NB4 (cell line): ENCODE measurements at regions not wholly inside any gene's neighbourhood (a gene's known extent, or its start where the extent isn't known, plus 50 kb on each side); places are given as distances from the start of the nearest gene placed in this dataset.

ENCODE experiments used
- DNase-seq: peaks from one replicate; pipeline ENCODE4 v3.0.0; 2010; ENCODE audit warnings: low read depth
- H3K4me3 ChIP-seq: one replicate; pipeline ENCODE4 v1.5.1; 2011; ENCODE audit warnings: mild to moderate bottlenecking, low read depth, low read length, moderate library complexity
- CTCF ChIP-seq: IDR thresholded peaks from one replicate; pipeline ENCODE4 v1.5.1; 2012; ENCODE audit warnings: low read depth, low read length
- MYC ChIP-seq: IDR thresholded peaks from 2 replicates; pipeline ENCODE4 v1.6.1; 2011; ENCODE audit warnings: low read depth, low read length
- POLR2A ChIP-seq: IDR thresholded peaks from 2 replicates; pipeline ENCODE4 v1.6.1; 2011; ENCODE audit warnings: mild to moderate bottlenecking; ENCODE audit not compliant: insufficient read length; ENCODE audit errors: extremely low read depth
- TF ChIP-seq, protein P1 (sequence below): IDR thresholded peaks from 2 replicates; pipeline ENCODE4 v1.6.1; 2011; ENCODE audit warnings: low read depth, low read length

DNA sequence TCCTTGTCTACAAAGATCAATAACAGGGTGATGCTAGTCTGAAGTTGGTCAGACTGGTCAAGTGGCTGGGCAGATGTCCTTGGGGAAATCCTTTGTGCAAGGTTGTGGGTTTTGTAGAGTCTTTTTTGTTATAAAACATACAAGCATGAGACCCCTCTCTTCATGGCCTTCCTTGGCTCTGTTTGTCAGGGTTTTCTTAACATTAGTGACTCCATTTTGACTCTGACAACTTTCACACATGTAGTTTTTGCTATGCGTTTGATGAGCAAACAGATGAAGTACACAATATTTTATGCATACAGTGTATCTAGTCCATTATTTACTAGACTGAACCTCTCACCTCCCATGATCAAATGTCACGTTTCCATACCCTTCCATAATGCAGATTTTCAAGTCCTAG, 151.2 kb upstream of the KLF7 start:
- TF ChIP-seq POLR2A, result no peak
- no peak for TF ChIP-seq MYC
- TF ChIP-seq, protein P1, sequence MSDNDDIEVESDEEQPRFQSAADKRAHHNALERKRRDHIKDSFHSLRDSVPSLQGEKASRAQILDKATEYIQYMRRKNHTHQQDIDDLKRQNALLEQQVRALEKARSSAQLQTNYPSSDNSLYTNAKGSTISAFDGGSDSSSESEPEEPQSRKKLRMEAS, result no peak
- TF ChIP-seq CTCF, result no peak
- DNase-seq, result no peak
- H3K4me3 ChIP-seq, result no peak overlapping the region

DNA sequence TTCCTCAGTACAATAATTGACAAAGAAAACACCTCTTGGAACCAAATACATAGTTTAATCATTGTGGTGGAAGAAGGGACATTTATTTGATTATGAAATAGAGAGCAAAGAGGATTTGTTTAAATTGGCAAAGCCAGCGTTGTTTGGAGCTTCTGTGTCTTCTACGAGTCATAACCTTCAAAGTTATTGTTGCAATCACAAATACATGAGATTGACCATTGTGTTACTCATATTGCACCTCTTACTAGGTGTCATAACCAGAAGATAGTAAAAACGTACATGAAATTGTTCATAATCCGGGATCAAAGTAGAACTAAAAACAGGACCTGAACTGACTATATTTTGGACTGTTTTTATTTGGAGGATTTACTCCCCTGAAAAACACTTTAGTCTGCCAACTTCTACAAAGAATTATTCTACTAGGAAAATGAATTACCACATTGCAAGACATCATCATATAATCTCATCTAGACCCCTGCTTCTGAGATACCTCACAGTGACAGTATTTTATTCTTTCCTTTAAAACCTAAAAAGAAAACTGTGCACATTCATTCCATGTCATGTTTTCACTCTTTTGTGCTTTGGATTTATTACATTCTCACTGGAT, 151.7 kb upstream of the KLF7 start:
- no peak for TF ChIP-seq MYC
- no peak for TF ChIP-seq POLR2A
- TF ChIP-seq, protein P1, result no peak
- no peak for TF ChIP-seq CTCF
- no peak for DNase-seq
- no peak overlapping the region for H3K4me3 ChIP-seq

DNA sequence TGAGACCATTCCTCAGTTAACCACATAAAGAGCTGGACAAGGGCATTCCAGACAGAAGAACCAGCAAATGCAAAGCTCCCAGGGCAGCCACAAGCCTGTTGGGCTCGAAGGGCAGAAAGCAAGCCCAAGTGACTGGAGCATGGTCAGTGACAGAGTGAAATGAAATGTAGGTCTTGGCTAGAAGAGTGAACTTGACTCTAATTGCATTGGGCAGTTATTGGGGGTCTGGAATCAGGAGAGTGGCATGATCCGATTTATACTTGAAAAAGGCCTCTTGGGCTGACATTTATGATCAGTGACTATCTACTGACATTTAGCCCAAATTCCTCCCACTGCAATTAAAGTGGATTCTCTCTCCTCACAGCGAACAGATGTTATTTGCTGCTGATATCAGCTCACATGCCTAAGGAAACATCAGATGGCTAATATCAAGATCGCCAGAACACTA, 152.5 kb upstream of the KLF7 start:
- H3K4me3 ChIP-seq, result no peak overlapping the region
- no peak for TF ChIP-seq CTCF
- TF ChIP-seq, protein P1, result no peak
- no peak for TF ChIP-seq MYC
- TF ChIP-seq POLR2A, result no peak
- no peak for DNase-seq

DNA sequence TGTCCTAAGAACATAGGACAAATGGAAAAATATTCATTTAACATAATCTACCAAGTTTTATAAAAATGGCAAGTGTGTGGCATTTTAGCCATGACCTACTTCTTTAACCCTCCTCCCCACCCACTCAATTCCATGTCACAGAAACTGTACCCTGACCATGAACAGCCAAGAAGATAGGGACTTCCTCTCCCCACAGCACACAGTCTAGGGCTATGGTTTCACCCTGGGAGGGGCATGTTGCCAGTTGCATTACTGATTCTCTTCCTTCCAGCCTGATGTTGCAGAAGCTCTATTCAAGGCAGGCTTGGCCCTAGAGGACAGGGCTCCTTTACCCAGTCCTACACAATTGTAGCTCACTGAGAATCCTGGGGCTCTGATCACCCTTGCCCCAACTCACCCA, 153.6 kb upstream of the KLF7 start:
- no peak overlapping the region for H3K4me3 ChIP-seq
- TF ChIP-seq, protein P1, result no peak
- TF ChIP-seq CTCF (no peak), MYC (no peak), POLR2A (no peak)
- no peak for DNase-seq

DNA sequence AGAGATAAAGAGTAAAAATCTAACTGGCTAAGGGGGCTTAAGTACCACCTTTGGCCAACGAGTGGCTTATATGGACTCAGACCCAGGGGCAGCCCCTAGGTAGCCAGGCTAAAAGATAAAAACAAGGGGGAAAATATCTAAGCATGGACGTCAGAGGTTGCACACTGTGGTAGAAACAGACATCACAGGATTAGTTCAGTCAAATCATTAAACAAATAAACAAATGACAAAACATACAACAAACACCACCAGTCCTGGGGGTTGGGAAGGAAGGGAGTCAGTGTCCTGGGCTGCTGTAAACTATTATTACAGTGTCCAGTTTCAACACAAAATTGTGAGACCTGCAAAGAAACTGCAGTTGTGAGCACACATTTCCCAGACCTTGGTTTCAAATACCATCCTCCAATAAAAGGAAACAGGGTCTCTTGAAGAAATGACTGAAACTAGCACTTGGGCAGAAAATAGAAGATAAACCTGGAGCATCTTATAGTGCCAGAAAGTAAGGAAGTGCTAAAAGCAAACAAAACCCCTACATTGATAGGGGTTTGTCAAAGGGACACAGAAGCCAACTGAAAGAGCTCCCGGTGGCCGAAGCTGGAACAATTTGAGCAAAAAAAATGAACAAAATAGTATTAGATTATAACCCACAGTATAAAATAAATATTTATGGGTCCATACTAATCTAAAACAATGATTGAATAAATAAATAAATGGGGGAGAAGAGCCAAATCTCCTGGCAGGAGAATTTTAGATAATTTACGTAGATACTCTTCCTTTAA, 154.8 kb upstream of the KLF7 start:
- H3K4me3 ChIP-seq, result no peak overlapping the region
- no peak for DNase-seq
- TF ChIP-seq CTCF (no peak), MYC (no peak), POLR2A (no peak)
- TF ChIP-seq, protein P1, result no peak
